ENCODE measurements at regions not wholly inside any gene's neighbourhood (a gene's known extent, or its start where the extent isn't known, plus 50 kb on each side); places are given as distances from the start of the nearest gene placed in this dataset.
A peak's percentile ranks its signal among the peaks of the same experiment; 100 is the strongest.
"Not testable (repeated sequence)": the region's sequence is repeated elsewhere in the genome, so short reads cannot be mapped to it uniquely, and the experiment has no call there.

- intact Hi-C loops (cut with DNase I) = no loop called here
- DNase-seq = no peak
- no peak for ATAC-seq (ENCODE audit: poor library complexity)
Observed at GRCh38 chr11:96748639-96749370, 359.0 kb downstream of the JRKL start.

GRCh38 chr11:96751807-96752206, 362.0 kb downstream of the JRKL start:
- DNase-seq; intact Hi-C loops (cut with DNase I); ATAC-seq (ENCODE audit: poor library complexity): not testable (repeated sequence)

- ATAC-seq (ENCODE audit: poor library complexity) = no peak
- no peak for DNase-seq
- intact Hi-C loops (cut with DNase I) = no loop called here
Observed at GRCh38 chr11:96752221-96752620, 362.4 kb downstream of the JRKL start.

GRCh38 chr11:96753997-96754396, 364.2 kb downstream of the JRKL start:
- DNase-seq (no peak), ATAC-seq (ENCODE audit: poor library complexity) (no peak)
- intact Hi-C loops (cut with DNase I) = no loop called here

DNA sequence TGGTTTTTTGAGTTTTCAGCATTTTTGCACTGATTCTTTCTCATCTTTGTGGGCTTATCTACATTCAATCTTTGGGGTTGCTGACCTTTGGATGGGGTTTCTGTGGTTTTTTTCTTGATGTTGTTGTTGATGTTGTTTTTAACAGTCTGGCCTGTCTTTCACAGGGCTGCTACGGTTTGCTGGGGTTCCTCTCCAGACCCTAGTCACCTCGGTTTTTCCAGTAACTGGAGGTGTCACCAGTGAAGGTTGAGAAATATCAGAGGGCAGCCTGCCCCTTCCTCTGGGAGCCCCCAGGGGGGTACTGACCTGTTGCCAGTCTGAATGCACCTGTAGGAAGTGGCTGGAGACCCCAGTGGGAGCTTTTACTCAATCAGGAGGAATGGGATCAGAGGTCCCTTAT, 365.4 kb downstream of the JRKL start:
- intact Hi-C loops (cut with DNase I) = no loop called here
- ATAC-seq (ENCODE audit: poor library complexity) = no peak
- no peak for DNase-seq

- no peak for ATAC-seq (ENCODE audit: poor library complexity)
- intact Hi-C loops (cut with DNase I) = no loop called here
- no peak for DNase-seq
Observed at GRCh38 chr11:96755752-96756151, 365.9 kb downstream of the JRKL start.

GRCh38 chr11:96758957-96759356, 369.1 kb downstream of the JRKL start:
- intact Hi-C loops (cut with DNase I) = no loop called here
- DNase-seq (no peak), ATAC-seq (ENCODE audit: poor library complexity) (no peak)

- ATAC-seq (ENCODE audit: poor library complexity) (no peak), DNase-seq (no peak)
- intact Hi-C loops (cut with DNase I) = no loop called here
Observed at GRCh38 chr11:96760306-96760705, 370.5 kb downstream of the JRKL start.

GRCh38 chr11:96760815-96761214, 371.0 kb downstream of the JRKL start:
- DNase-seq (no peak), ATAC-seq (ENCODE audit: poor library complexity) (no peak)
- intact Hi-C loops (cut with DNase I) = no loop called here

- intact Hi-C loops (cut with DNase I) = no loop called here
- DNase-seq (no peak), ATAC-seq (ENCODE audit: poor library complexity) (no peak)
Observed at GRCh38 chr11:96761451-96761850, 371.6 kb downstream of the JRKL start.

DNA sequence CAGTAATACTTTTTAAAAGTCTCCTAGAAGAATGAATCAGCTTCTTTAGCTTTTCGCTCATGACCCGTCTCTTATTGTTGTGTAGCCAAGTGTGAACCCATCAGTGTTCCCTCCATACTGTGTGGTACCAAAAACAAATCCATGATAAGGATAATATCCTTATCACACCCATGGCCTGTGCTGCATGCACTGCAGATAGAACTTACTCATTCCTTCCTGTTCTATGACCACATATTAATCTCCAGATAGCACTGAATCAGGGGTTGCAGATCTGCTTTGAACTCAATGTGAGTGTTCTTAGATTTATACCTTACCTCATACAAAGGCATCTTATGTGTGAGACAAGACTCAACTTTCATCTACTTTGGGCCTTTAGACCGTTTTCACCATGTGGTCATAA, 373.4 kb downstream of the JRKL start:
- intact Hi-C loops (cut with DNase I) = no loop called here
- no peak for ATAC-seq (ENCODE audit: poor library complexity)
- no peak for DNase-seq

GRCh38 chr11:96778272-96778671, 388.5 kb downstream of the JRKL start:
- DNase-seq (no peak), ATAC-seq (ENCODE audit: poor library complexity) (no peak)
- intact Hi-C loops (cut with DNase I) = no loop called here

GRCh38 chr11:96779030-96779429, 389.2 kb downstream of the JRKL start:
- no peak for DNase-seq
- ATAC-seq (ENCODE audit: poor library complexity) = no peak
- intact Hi-C loops (cut with DNase I) = no loop called here

- no peak for ATAC-seq (ENCODE audit: poor library complexity)
- intact Hi-C loops (cut with DNase I) = no loop called here
Observed at GRCh38 chr11:96781082-96781481, 391.3 kb downstream of the JRKL start.

GRCh38 chr11:96782632-96783031, 392.8 kb downstream of the JRKL start:
- no peak for DNase-seq
- no peak for ATAC-seq (ENCODE audit: poor library complexity)
- intact Hi-C loops (cut with DNase I) = no loop called here

More at GRCh38 chr11:96781082-96781481, 391.3 kb downstream of the JRKL start:
- DNase-seq = no peak

DNA sequence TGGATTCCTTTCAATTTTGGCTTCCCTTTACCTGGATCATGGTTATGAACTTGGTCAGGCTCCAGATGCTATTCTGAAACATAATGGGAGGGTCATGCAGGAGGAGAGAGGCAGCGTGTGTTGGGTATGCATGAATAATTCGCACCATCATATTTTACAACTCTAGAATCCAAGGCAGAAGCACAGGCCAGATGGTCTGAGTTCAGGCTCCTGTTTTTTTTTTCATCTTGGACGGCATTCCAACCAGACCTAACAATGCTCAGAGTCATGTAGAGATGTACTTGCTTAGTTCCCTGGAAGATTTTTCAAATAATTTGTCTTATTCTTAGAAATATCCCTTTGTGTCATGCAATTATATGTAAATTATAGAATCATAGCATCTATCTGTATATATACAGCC, 393.5 kb downstream of the JRKL start:
- ATAC-seq (ENCODE audit: poor library complexity) (no peak), DNase-seq (no peak)
- intact Hi-C loops (cut with DNase I) = no loop called here

- DNase-seq (no peak), ATAC-seq (ENCODE audit: poor library complexity) (no peak)
- intact Hi-C loops (cut with DNase I) = no loop called here
Observed at GRCh38 chr11:96785073-96785472, 395.3 kb downstream of the JRKL start.

GRCh38 chr11:96794152-96794551, 404.3 kb downstream of the JRKL start:
- ATAC-seq (ENCODE audit: poor library complexity) (no peak), DNase-seq (no peak)
- intact Hi-C loops (cut with DNase I) = no loop called here

DNA sequence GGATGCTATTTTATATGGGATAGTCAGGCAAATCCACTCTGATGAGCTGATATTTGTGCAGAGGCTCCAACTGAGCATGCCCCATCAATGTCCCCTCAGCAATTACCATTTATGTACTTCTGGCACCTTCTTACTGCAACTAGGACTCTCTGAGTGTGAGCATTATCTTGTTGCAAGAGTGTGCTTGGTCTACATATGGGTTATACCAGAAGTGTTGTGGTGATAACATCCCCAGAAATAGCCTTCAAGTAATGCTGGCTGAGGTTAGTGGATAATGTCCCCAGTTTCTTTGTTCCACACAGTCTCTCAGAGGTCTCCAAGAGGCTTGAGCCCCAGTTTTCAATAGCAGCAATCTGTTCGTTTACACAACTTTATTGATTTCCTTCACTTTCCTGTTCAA, 408.6 kb downstream of the JRKL start:
- no peak for DNase-seq
- ATAC-seq (ENCODE audit: poor library complexity) = peak; percentile 91
- intact Hi-C loops (cut with DNase I) = no loop called here

DNA sequence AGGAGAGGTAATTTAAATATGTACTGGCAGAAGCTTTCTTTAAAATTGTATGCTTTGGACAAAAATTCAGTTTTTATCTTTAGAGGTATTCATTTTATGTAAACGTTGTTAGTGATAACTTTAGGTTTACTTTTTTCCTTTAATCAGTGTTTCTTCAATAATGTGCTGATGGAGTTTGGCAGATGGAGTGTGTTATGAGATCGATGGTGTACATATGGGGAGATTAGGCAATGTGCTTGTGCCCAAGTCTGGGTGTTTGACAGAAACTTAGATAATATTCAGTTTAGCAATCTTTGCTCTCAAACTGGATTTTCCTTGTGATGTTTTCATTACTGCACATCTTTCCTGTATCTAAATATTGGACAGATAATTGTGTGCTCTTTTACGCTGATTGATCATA, 425.4 kb downstream of the JRKL start:
- ATAC-seq (ENCODE audit: poor library complexity) (no peak), DNase-seq (no peak)
- intact Hi-C loops (cut with DNase I) = no loop called here

All from Right ventricle myocardium superior (tissue), 1 donor.